Loucy (cell line): ENCODE measurements at regions not wholly inside any gene's neighbourhood (a gene's known extent, or its start where the extent isn't known, plus 50 kb on each side); places are given as distances from the start of the nearest gene placed in this dataset.

Source experiments
- EZH2phosphoT487 ChIP-seq: fragments of 200-600 bp; IDR thresholded peaks from 2 replicates; pipeline ENCODE4 v1.6.1; 2018; ENCODE audit warnings: antibody characterized with exemption, mild to moderate bottlenecking, moderate library complexity, borderline replicate concordance
- TF ChIP-seq, protein P1 (sequence below): fragments of 200-600 bp; sonication (generic); conservative IDR thresholded peaks from 2 replicates; pipeline ENCODE4 v1.5.1; 2014; ENCODE audit warnings: mild to moderate bottlenecking, antibody characterized with exemption, low read length

DNA sequence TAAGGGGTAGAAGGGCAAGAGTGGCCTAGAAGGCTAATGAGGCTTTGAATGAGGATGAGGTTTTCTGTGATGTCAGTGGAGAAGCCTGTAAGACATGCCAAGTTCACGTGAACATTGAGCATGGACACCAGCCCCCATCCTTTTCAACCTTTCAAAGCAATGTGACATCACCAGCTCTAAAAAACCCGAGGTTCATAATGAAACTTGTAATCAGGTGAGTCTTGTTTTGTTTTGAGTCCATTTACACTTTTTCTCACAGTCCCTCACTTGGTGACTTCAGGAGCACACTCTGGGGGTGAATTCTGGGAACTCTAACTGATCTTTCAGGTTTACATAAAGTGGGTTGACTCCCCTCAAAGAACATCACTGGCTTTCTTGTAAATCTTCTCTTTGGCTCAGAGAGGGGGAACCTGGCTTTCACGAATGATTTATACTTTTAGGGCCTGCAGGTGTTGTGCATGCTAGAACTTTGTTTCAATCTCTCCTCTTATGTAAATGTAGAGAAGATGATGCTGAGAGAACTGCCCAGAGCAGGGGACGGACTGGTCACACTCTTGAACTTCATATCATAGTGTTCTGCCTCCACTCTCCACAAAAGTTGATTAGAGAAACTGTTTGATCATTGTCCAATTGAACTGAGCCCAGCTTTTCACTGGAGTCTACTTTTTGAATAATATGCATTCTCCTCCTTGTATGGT, 224.7 kb upstream of the SATB1 start:
- TF ChIP-seq, protein P1, sequence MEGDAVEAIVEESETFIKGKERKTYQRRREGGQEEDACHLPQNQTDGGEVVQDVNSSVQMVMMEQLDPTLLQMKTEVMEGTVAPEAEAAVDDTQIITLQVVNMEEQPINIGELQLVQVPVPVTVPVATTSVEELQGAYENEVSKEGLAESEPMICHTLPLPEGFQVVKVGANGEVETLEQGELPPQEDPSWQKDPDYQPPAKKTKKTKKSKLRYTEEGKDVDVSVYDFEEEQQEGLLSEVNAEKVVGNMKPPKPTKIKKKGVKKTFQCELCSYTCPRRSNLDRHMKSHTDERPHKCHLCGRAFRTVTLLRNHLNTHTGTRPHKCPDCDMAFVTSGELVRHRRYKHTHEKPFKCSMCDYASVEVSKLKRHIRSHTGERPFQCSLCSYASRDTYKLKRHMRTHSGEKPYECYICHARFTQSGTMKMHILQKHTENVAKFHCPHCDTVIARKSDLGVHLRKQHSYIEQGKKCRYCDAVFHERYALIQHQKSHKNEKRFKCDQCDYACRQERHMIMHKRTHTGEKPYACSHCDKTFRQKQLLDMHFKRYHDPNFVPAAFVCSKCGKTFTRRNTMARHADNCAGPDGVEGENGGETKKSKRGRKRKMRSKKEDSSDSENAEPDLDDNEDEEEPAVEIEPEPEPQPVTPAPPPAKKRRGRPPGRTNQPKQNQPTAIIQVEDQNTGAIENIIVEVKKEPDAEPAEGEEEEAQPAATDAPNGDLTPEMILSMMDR: no peak
- no peak for TF ChIP-seq EZH2phosphoT487
